H9 (cell line): ENCODE measurements at regions not wholly inside any gene's neighbourhood (a gene's known extent, or its start where the extent isn't known, plus 50 kb on each side); places are given as distances from the start of the nearest gene placed in this dataset.

Experiments used
- DNase-seq: peaks from one replicate; pipeline ENCODE4 v3.0.0-alpha.2; 2017
- H2AFZ ChIP-seq: one replicate; pipeline ENCODE4 v1.6.1; 2013; ENCODE audit warnings: mild to moderate bottlenecking, low read length, control low read depth, moderate library complexity
- H2AK5ac ChIP-seq: 2 replicates; pipeline ENCODE4 v1.6.1; 2013; ENCODE audit warnings: low read length, control low read depth, mixed read lengths; ENCODE audit not compliant: insufficient read length
- H2BK120ac ChIP-seq: one replicate; pipeline ENCODE4 v1.6.1; 2013; ENCODE audit warnings: low read depth, mild to moderate bottlenecking, low read length, control low read depth, inconsistent platforms; ENCODE audit not compliant: poor library complexity, severe bottlenecking
- H2BK12ac ChIP-seq: 2 replicates; pipeline ENCODE4 v1.6.1; 2013; ENCODE audit warnings: low read length, control low read depth, mixed read lengths, low read depth; ENCODE audit not compliant: insufficient read length
- H2BK15ac ChIP-seq: 2 replicates; pipeline ENCODE4 v1.6.1; 2013; ENCODE audit warnings: low read depth, low read length, control low read depth
- H2BK20ac ChIP-seq: one replicate; pipeline ENCODE4 v1.6.1; 2013; ENCODE audit warnings: low read depth, mild to moderate bottlenecking, low read length, control low read depth, inconsistent platforms; ENCODE audit not compliant: poor library complexity, severe bottlenecking
- H2BK5ac ChIP-seq: 2 replicates; pipeline ENCODE4 v1.6.1; 2013; ENCODE audit warnings: low read length, control low read depth, mixed read lengths; ENCODE audit not compliant: insufficient read length
- H3K14ac ChIP-seq: 2 replicates; pipeline ENCODE4 v1.6.1; 2013; ENCODE audit warnings: low read length, control low read depth; ENCODE audit not compliant: insufficient read depth
- H3K18ac ChIP-seq: 2 replicates; pipeline ENCODE4 v1.6.1; 2013; ENCODE audit warnings: low read depth, mild to moderate bottlenecking, mixed read lengths, low read length, control low read depth; ENCODE audit not compliant: insufficient read length
- H3K23ac ChIP-seq: 2 replicates; pipeline ENCODE4 v1.6.1; 2013; ENCODE audit warnings: low read length, control low read depth, mixed read lengths, low read depth; ENCODE audit not compliant: insufficient read length
- H3K23me2 ChIP-seq: 2 replicates; pipeline ENCODE4 v1.6.1; 2013; ENCODE audit warnings: low read depth, mild to moderate bottlenecking, mixed read lengths, low read length, control low read depth; ENCODE audit not compliant: insufficient read length, poor library complexity, severe bottlenecking
- H3K27ac ChIP-seq: 2 replicates; pipeline ENCODE4 v1.5.1; 2013; ENCODE audit warnings: low read length, control low read depth, mixed read lengths, low read depth; ENCODE audit not compliant: insufficient read length
- H3K27me3 ChIP-seq: 2 replicates; pipeline ENCODE4 v1.6.1; 2013; ENCODE audit warnings: low read length, control low read depth, inconsistent platforms; ENCODE audit not compliant: insufficient read depth
- H3K4ac ChIP-seq: 2 replicates; pipeline ENCODE4 v1.6.1; 2013; ENCODE audit warnings: low read depth, mild to moderate bottlenecking, control low read depth, inconsistent platforms, low read length, moderate library complexity
- H3K4me1 ChIP-seq: 2 replicates; pipeline ENCODE4 v1.6.1; 2013; ENCODE audit warnings: low read length, control low read depth, inconsistent platforms; ENCODE audit not compliant: insufficient read depth
- H3K4me2 ChIP-seq: 2 replicates; pipeline ENCODE4 v1.6.1; 2013; ENCODE audit warnings: low read length, control low read depth, mixed read lengths; ENCODE audit not compliant: insufficient read length, insufficient read depth
- H3K56ac ChIP-seq: 2 replicates; pipeline ENCODE4 v1.6.1; 2013; ENCODE audit warnings: low read depth, mild to moderate bottlenecking, mixed read lengths, low read length, control low read depth; ENCODE audit not compliant: insufficient read length
- H3K79me1 ChIP-seq: 2 replicates; pipeline ENCODE4 v1.6.1; 2013; ENCODE audit warnings: low read depth, mild to moderate bottlenecking, moderate library complexity, low read length, control low read depth, inconsistent platforms; ENCODE audit not compliant: insufficient read depth, poor library complexity, severe bottlenecking
- H3K79me2 ChIP-seq: 2 replicates; pipeline ENCODE4 v1.6.1; 2013; ENCODE audit warnings: low read length, control low read depth, inconsistent platforms; ENCODE audit not compliant: insufficient read depth
- H3K9ac ChIP-seq: 2 replicates; pipeline ENCODE4 v1.6.1; 2013; ENCODE audit warnings: low read length, control low read depth, mixed read lengths; ENCODE audit not compliant: insufficient read length; ENCODE audit errors: extremely low read depth
- H3K9me3 ChIP-seq: one replicate; pipeline ENCODE4 v1.6.1; 2013; ENCODE audit warnings: low read depth, low read length, inconsistent platforms; ENCODE audit not compliant: control insufficient read depth
- H3T11ph ChIP-seq: one replicate; pipeline ENCODE4 v1.6.1; 2013; ENCODE audit warnings: mild to moderate bottlenecking, low read length, control low read depth, inconsistent platforms
- H4K20me1 ChIP-seq: one replicate; pipeline ENCODE4 v1.6.1; 2013; ENCODE audit not compliant: control insufficient read depth, insufficient read length, insufficient read depth
- H4K5ac ChIP-seq: 2 replicates; pipeline ENCODE4 v1.6.1; 2013; ENCODE audit warnings: low read depth, mild to moderate bottlenecking, mixed read lengths, low read length, control low read depth; ENCODE audit not compliant: insufficient read length
- H4K8ac ChIP-seq: replicated peaks from 2 replicates; pipeline ENCODE4 v1.6.1; 2013; ENCODE audit warnings: low read length, control low read depth, mixed read lengths, low read depth; ENCODE audit not compliant: insufficient read length
- H4K91ac ChIP-seq: 2 replicates; pipeline ENCODE4 v1.6.1; 2013; ENCODE audit warnings: low read depth, mild to moderate bottlenecking, moderate library complexity, mixed read lengths, low read length, control low read depth; ENCODE audit not compliant: insufficient read length
- H3K27ac Mint-ChIP-seq, 3 experiments: 2 replicates in 2 of 3; 3 replicates in 1 of 3; pipeline ENCODE4 v1.8.0; 2020 to 2021; ENCODE audit warnings: mixed read lengths in 3 of 3, mild to moderate bottlenecking in 1 of 3, moderate library complexity in 1 of 3
- H3K27me3 Mint-ChIP-seq: 2 replicates; pipeline ENCODE4 v1.8.0; 2021; ENCODE audit warnings: low read depth, mild to moderate bottlenecking, moderate library complexity, mixed read lengths
- H3K36me3 Mint-ChIP-seq, 3 experiments: 2 replicates in 2 of 3; 3 replicates in 1 of 3; pipeline ENCODE4 v1.8.0; 2020 to 2021; ENCODE audit warnings: low read depth in 3 of 3, mixed read lengths in 3 of 3; ENCODE audit not compliant: insufficient read depth in 1 of 3
- H3K4me1 Mint-ChIP-seq, 2 experiments: 2 replicates each; pipeline ENCODE4 v1.8.0; 2020; ENCODE audit warnings: mixed read lengths in 2 of 2
- H3K4me3 Mint-ChIP-seq, 2 experiments: 2 replicates in 1 of 2; 3 replicates in 1 of 2; pipeline ENCODE4 v1.8.0; 2020 to 2021; ENCODE audit warnings: mild to moderate bottlenecking in 2 of 2, mixed read lengths in 2 of 2, moderate library complexity in 1 of 2
- H3K9me3 Mint-ChIP-seq, 2 experiments: 2 replicates in 1 of 2; 3 replicates in 1 of 2; pipeline ENCODE4 v1.8.0; 2020; ENCODE audit warnings: mild to moderate bottlenecking in 2 of 2, mixed read lengths in 2 of 2, moderate library complexity in 1 of 2
- CTCF ChIP-seq: fragments of 200-600 bp; sonication (generic); conservative IDR thresholded peaks from 3 replicates; pipeline ENCODE4 v1.8.0; 2021; ENCODE audit warnings: antibody characterized with exemption, mild to moderate bottlenecking
- WGBS: extraction: QIAGEN DNeasy Blood & Tissue Kit; methylation state at CpG from one replicate; pipeline ENCODE4 v1.1.7; 2013; ENCODE audit warnings: missing lambda C conversion rate, low lambda C conversion rate, mixed read lengths; ENCODE audit not compliant: insufficient read length; ENCODE audit errors: extremely low coverage; 5-methylcytosine and 5-hydroxymethylcytosine counted together

GRCh38 chr1:228980232-228980937, 245.1 kb downstream of the RHOU start:
- no peaks in the 10 kb centered on the region for H3K79me1 ChIP-seq
- H3K14ac ChIP-seq: no peak overlapping the region
- H3K23ac ChIP-seq: no peak overlapping the region
- no peak for TF ChIP-seq CTCF
- no peaks in the 10 kb centered on the region for H3K79me2 ChIP-seq
- H2BK120ac ChIP-seq: no peak overlapping the region
- WGBS: no CpG with 5 or more reads among the region's 9 CpGs
- no peak overlapping the region for H3K4me3 Mint-ChIP-seq
- H3K18ac ChIP-seq: no peak overlapping the region
- no peak overlapping the region for H2BK20ac ChIP-seq
- H3K23me2 ChIP-seq: no peaks in the 10 kb centered on the region
- no peaks in the 10 kb centered on the region for H3K27me3 ChIP-seq
- no peak overlapping the region for H3K27ac Mint-ChIP-seq
- no peak overlapping the region for H3T11ph ChIP-seq
- no peaks in the 10 kb centered on the region; a peak in 1 of 5 replicates for H3K9me3 Mint-ChIP-seq
- no peak overlapping the region for H3K27ac ChIP-seq
- H2AK5ac ChIP-seq: no peak overlapping the region
- H3K4ac ChIP-seq: no peak overlapping the region
- H2AFZ ChIP-seq: no peak overlapping the region
- peaks cover 2% of the 10 kb centered on the region for H3K27me3 Mint-ChIP-seq
- no peak overlapping the region for H4K8ac ChIP-seq
- peaks cover 31 to 35% of the 10 kb centered on the region in 2 experiments for H3K4me1 Mint-ChIP-seq
- H4K5ac ChIP-seq: no peak overlapping the region
- H3K56ac ChIP-seq: no peak overlapping the region
- H3K9ac ChIP-seq: no peak overlapping the region
- H2BK15ac ChIP-seq: no peak overlapping the region
- H4K91ac ChIP-seq: no peak overlapping the region
- no peak overlapping the region for H2BK5ac ChIP-seq
- H3K4me2 ChIP-seq: no peak overlapping the region
- H4K20me1 ChIP-seq: no peaks in the 10 kb centered on the region
- no peaks in the 10 kb centered on the region; a peak in 1 of 7 replicates for H3K36me3 Mint-ChIP-seq
- H2BK12ac ChIP-seq: no peak overlapping the region
- DNase-seq: peak; percentile 17
- H3K9me3 ChIP-seq: no peaks in the 10 kb centered on the region
- H3K4me1 ChIP-seq: no peaks in the 10 kb centered on the region; the same call in 1 of the 2 replicates
